NT2/D1 (cell line): ENCODE measurements at regions not wholly inside any gene's neighbourhood (a gene's known extent, or its start where the extent isn't known, plus 50 kb on each side); places are given as distances from the start of the nearest gene placed in this dataset.

ENCODE experiments used
- SUZ12 ChIP-seq: IDR thresholded peaks from 2 replicates; pipeline ENCODE4 v1.6.1; 2011; ENCODE audit not compliant: insufficient read length, insufficient read depth; ENCODE audit errors: extremely low read depth
- YY1 ChIP-seq: IDR thresholded peaks from 2 replicates; pipeline ENCODE4 v1.6.1; 2011; ENCODE audit not compliant: insufficient read length, insufficient read depth
- ZNF274 ChIP-seq: IDR thresholded peaks from 2 replicates; pipeline ENCODE4 v1.6.1; 2011; ENCODE audit warnings: mild to moderate bottlenecking, low read depth, low read length

DNA sequence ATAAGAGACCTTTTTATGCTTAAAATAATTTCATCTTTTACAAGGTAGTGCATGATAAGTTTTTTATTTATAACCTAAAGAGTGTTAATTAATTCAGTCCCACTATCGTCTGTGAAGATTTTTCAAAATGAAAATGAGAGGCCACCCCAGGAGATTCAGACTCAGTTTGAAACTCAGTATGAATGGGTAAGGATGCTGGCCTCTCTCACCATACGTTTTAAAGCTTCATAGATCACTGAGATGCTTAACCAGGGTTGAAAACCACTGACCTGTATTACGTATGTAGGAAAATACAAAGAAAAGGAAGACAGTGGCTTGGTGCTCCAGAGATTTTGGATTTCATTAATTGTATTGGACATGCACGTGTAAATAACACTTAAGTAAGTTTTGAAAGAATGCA lies 278.7 kb downstream of the FSIP2 start:
- TF ChIP-seq YY1, result no peak
- no peak for TF ChIP-seq ZNF274
- TF ChIP-seq SUZ12, result no peak
